ENCODE measurements at regions not wholly inside any gene's neighbourhood (a gene's known extent, or its start where the extent isn't known, plus 50 kb on each side); places are given as distances from the start of the nearest gene placed in this dataset.
"Not testable (repeated sequence)": the region's sequence is repeated elsewhere in the genome, so short reads cannot be mapped to it uniquely, and the experiment has no call there.

DNA sequence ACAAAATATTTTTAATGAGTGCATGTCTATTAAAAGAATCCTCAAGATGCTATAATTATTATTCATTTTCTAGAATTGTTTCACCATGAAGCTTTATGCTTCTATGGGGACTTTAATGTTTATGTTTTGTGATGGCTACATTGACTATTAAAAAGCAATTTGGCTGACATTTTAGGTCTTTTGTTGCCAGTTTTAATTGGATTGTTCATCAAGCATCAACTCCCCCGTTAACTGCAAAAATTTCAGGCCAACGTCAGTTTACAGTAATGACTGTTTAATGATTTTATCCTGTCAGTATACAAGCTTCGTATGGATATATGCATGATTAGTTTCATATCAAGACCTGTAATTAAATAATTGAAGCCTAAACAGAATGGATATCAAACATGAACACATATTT, 422.8 kb downstream of the SH2D1A start:
- Histone ChIP-seq H3K9ac (ENCODE audit: insufficient read depth, low read length) (no peak overlapping the region), H3K4me3 (replicated peaks in 1 of 4; ENCODE audit: control extremely low read depth in 1 of 4, insufficient read depth in 1 of 4, low read depth in 3 of 4, low read length in 4 of 4) (no peak overlapping the region), H3K27me3 (ENCODE audit: control insufficient read depth, insufficient read depth, low read length) (no peaks in the 10 kb centered on the region), H3K4me2 (ENCODE audit: extremely low read depth, insufficient read depth, low read length) (no peak overlapping the region), H4K20me1 (ENCODE audit: control insufficient read depth, extremely low read depth, insufficient read depth, low read length) (no peaks in the 10 kb centered on the region), H3K4me1 (ENCODE audit: control insufficient read depth, extremely low read depth, insufficient read depth, low read length) (no peaks in the 10 kb centered on the region), H3K27ac (ENCODE audit: insufficient read depth, low read length) (no peak overlapping the region), H2AFZ (ENCODE audit: low read length) (no peak overlapping the region), H3K9me3 (ENCODE audit: control insufficient read depth, insufficient read depth, low read depth, low read length) (no peaks in the 10 kb centered on the region), H3K79me2 (ENCODE audit: control insufficient read depth, insufficient read depth, low read length) (no peaks in the 10 kb centered on the region), H3K36me3 (ENCODE audit: control insufficient read depth, insufficient read depth, low read length) (no peaks in the 10 kb centered on the region)
- TF ChIP-seq CTCF (conservative IDR thresholded peaks at IDR 0.05 in 1 of 2, IDR thresholded peaks at IDR 0.05 in 1 of 2; ENCODE audit: low read depth in 1 of 2, low read length in 2 of 2) (no peak), EZH2 (IDR thresholded peaks at IDR 0.05; ENCODE audit: low read length, missing control alignments) (no peak)
- DNase-seq (ENCODE audit: low read depth in 2 of 2), result no peak

DNA sequence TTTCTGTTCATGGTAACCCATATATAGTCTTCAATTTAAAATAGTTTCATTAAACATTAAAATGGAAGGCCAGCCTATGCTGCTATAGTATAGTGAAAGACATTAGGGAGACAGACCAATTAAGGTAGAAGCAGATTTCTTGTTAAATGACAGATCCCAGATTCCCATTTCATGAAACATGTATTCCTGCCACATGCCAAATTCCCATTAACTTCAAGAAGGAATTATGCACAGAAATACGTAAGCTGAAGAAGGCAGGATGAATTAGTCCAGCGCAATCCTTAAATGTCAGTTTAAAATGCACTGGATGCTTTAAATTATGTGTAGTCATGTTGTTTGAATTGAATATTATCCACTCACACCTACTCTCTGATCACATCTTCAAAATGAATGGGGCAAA, 424.9 kb downstream of the SH2D1A start:
- Histone ChIP-seq H3K79me2 (ENCODE audit: control insufficient read depth, insufficient read depth, low read length) (no peaks in the 10 kb centered on the region), H4K20me1 (ENCODE audit: control insufficient read depth, extremely low read depth, insufficient read depth, low read length) (no peaks in the 10 kb centered on the region), H3K9ac (ENCODE audit: insufficient read depth, low read length) (no peak overlapping the region), H3K9me3 (ENCODE audit: control insufficient read depth, insufficient read depth, low read depth, low read length) (no peaks in the 10 kb centered on the region), H2AFZ (ENCODE audit: low read length) (no peak overlapping the region), H3K27me3 (ENCODE audit: control insufficient read depth, insufficient read depth, low read length) (no peaks in the 10 kb centered on the region), H3K36me3 (ENCODE audit: control insufficient read depth, insufficient read depth, low read length) (no peaks in the 10 kb centered on the region), H3K4me3 (replicated peaks in 1 of 4; ENCODE audit: control extremely low read depth in 1 of 4, insufficient read depth in 1 of 4, low read depth in 3 of 4, low read length in 4 of 4) (no peak overlapping the region), H3K4me2 (ENCODE audit: extremely low read depth, insufficient read depth, low read length) (no peak overlapping the region), H3K4me1 (ENCODE audit: control insufficient read depth, extremely low read depth, insufficient read depth, low read length) (no peaks in the 10 kb centered on the region), H3K27ac (ENCODE audit: insufficient read depth, low read length) (no peak overlapping the region)
- DNase-seq (ENCODE audit: low read depth in 2 of 2), result no peak
- no peak for TF ChIP-seq CTCF (conservative IDR thresholded peaks at IDR 0.05 in 1 of 2, IDR thresholded peaks at IDR 0.05 in 1 of 2; ENCODE audit: low read depth in 1 of 2, low read length in 2 of 2)

- not testable (repeated sequence) for DNase-seq (ENCODE audit: low read depth in 2 of 2); H4K20me1 ChIP-seq (ENCODE audit: control insufficient read depth, extremely low read depth, insufficient read depth, low read length); H3K27me3 ChIP-seq (ENCODE audit: control insufficient read depth, insufficient read depth, low read length); H3K4me1 ChIP-seq (ENCODE audit: control insufficient read depth, extremely low read depth, insufficient read depth, low read length); H3K9me3 ChIP-seq (ENCODE audit: control insufficient read depth, insufficient read depth, low read depth, low read length); H3K79me2 ChIP-seq (ENCODE audit: control insufficient read depth, insufficient read depth, low read length); H3K9ac ChIP-seq (ENCODE audit: insufficient read depth, low read length); H2AFZ ChIP-seq (ENCODE audit: low read length); H3K4me2 ChIP-seq (ENCODE audit: extremely low read depth, insufficient read depth, low read length); H3K4me3 ChIP-seq (replicated peaks in 1 of 4; ENCODE audit: control extremely low read depth in 1 of 4, insufficient read depth in 1 of 4, low read depth in 3 of 4, low read length in 4 of 4); H3K27ac ChIP-seq (ENCODE audit: insufficient read depth, low read length); H3K36me3 ChIP-seq (ENCODE audit: control insufficient read depth, insufficient read depth, low read length)
These were observed 441.9 kb downstream of the SH2D1A start for GRCh38 chrX:124788253-124788652.

DNA sequence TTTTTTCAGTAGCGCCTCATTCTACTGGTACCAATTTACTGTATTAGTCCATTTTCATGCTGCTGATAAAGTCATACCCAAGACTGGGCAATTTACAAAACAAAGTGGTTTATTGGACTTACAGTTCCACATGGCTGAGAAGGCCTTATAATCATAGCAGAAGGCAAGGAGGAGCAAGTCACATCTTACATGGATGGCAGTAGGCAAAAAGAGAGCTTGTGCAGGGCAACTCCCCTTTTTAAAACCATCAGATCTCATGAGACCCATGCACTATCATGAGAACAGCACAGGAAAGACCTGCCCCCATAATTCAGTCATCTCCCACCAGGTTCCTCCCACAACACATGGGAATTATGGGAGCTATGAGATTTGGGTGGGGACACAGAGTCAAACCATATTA, 443.5 kb downstream of the SH2D1A start:
- H3K9ac ChIP-seq (ENCODE audit: insufficient read depth, low read length); H3K79me2 ChIP-seq (ENCODE audit: control insufficient read depth, insufficient read depth, low read length); H3K36me3 ChIP-seq (ENCODE audit: control insufficient read depth, insufficient read depth, low read length); H2AFZ ChIP-seq (ENCODE audit: low read length); H3K27ac ChIP-seq (ENCODE audit: insufficient read depth, low read length); H3K9me3 ChIP-seq (ENCODE audit: control insufficient read depth, insufficient read depth, low read depth, low read length); H3K4me1 ChIP-seq (ENCODE audit: control insufficient read depth, extremely low read depth, insufficient read depth, low read length); DNase-seq (ENCODE audit: low read depth in 2 of 2); H3K27me3 ChIP-seq (ENCODE audit: control insufficient read depth, insufficient read depth, low read length); H4K20me1 ChIP-seq (ENCODE audit: control insufficient read depth, extremely low read depth, insufficient read depth, low read length); H3K4me2 ChIP-seq (ENCODE audit: extremely low read depth, insufficient read depth, low read length); H3K4me3 ChIP-seq (replicated peaks in 1 of 4; ENCODE audit: control extremely low read depth in 1 of 4, insufficient read depth in 1 of 4, low read depth in 3 of 4, low read length in 4 of 4): not testable (repeated sequence)

Measured in fibroblast of lung (primary cell).